ENCODE measurements at regions not wholly inside any gene's neighbourhood (a gene's known extent, or its start where the extent isn't known, plus 50 kb on each side); places are given as distances from the start of the nearest gene placed in this dataset.

GRCh38 chr5:168193493-168194250 is 97.8 kb upstream of the WWC1 start:
- Histone ChIP-seq H3K9me3 (ENCODE audit: control insufficient read depth in 2 of 2, low read length in 2 of 2) (no peaks in the 10 kb centered on the region), H3K4me3 (ENCODE audit: low read depth, low read length) (no peak overlapping the region), H3K36me3 (ENCODE audit: control insufficient read depth, insufficient read depth, low read length) (no peaks in the 10 kb centered on the region), H3K27me3 (ENCODE audit: control insufficient read depth, insufficient read depth, low read length) (peaks cover 2% of the 10 kb centered on the region), H3K4me1 (ENCODE audit: control insufficient read depth, insufficient read depth, low read length, poor library complexity, severe bottlenecking) (no peaks in the 10 kb centered on the region), H3K27ac (ENCODE audit: insufficient read depth, low read length, poor library complexity, severe bottlenecking) (no peak overlapping the region)
- no peak overlapping the region for H3K4me3 Mint-ChIP-seq
- no peak overlapping the region for H3K27ac Mint-ChIP-seq
- DNase-seq = no peak
- H3K4me1 Mint-ChIP-seq = no peaks in the 10 kb centered on the region
- no peak for ATAC-seq (ENCODE audit: low read depth in 2 of 2)
- H3K36me3 Mint-ChIP-seq = no peaks in the 10 kb centered on the region
- no peaks in the 10 kb centered on the region for H3K9me3 Mint-ChIP-seq
- H3K27me3 Mint-ChIP-seq = no peaks in the 10 kb centered on the region

- Histone ChIP-seq H3K4me3 (ENCODE audit: low read depth, low read length) (no peak overlapping the region), H3K36me3 (ENCODE audit: control insufficient read depth, insufficient read depth, low read length) (no peaks in the 10 kb centered on the region), H3K27me3 (ENCODE audit: control insufficient read depth, insufficient read depth, low read length) (peaks cover 2% of the 10 kb centered on the region), H3K9me3 (ENCODE audit: control insufficient read depth in 2 of 2, low read length in 2 of 2) (no peaks in the 10 kb centered on the region), H3K27ac (ENCODE audit: insufficient read depth, low read length, poor library complexity, severe bottlenecking) (no peak overlapping the region), H3K4me1 (ENCODE audit: control insufficient read depth, insufficient read depth, low read length, poor library complexity, severe bottlenecking) (no peaks in the 10 kb centered on the region)
- H3K9me3 Mint-ChIP-seq = no peaks in the 10 kb centered on the region
- H3K36me3 Mint-ChIP-seq = no peaks in the 10 kb centered on the region
- H3K27ac Mint-ChIP-seq = no peak overlapping the region
- no peak overlapping the region for H3K4me3 Mint-ChIP-seq
- no peaks in the 10 kb centered on the region for H3K4me1 Mint-ChIP-seq
- ATAC-seq (ENCODE audit: low read depth in 2 of 2) (no peak), DNase-seq (no peak)
- H3K27me3 Mint-ChIP-seq = no peaks in the 10 kb centered on the region
Measured at GRCh38 chr5:168195110-168195509, 96.3 kb upstream of the WWC1 start.

- Histone ChIP-seq H3K9me3 (ENCODE audit: control insufficient read depth in 2 of 2, low read length in 2 of 2) (no peaks in the 10 kb centered on the region), H3K4me3 (ENCODE audit: low read depth, low read length) (no peak overlapping the region), H3K36me3 (ENCODE audit: control insufficient read depth, insufficient read depth, low read length) (no peaks in the 10 kb centered on the region), H3K27me3 (ENCODE audit: control insufficient read depth, insufficient read depth, low read length) (peaks cover 4% of the 10 kb centered on the region), H3K4me1 (ENCODE audit: control insufficient read depth, insufficient read depth, low read length, poor library complexity, severe bottlenecking) (no peaks in the 10 kb centered on the region), H3K27ac (ENCODE audit: insufficient read depth, low read length, poor library complexity, severe bottlenecking) (no peak overlapping the region)
- Mint-ChIP-seq H3K4me3 (no peak overlapping the region), H3K9me3 (no peaks in the 10 kb centered on the region), H3K36me3 (no peaks in the 10 kb centered on the region), H3K27ac (no peak overlapping the region), H3K27me3 (peaks cover 7% of the 10 kb centered on the region), H3K4me1 (no peaks in the 10 kb centered on the region)
- ATAC-seq (ENCODE audit: low read depth in 2 of 2) (no peak), DNase-seq (no peak)
Measured at GRCh38 chr5:168198359-168198758, 93.1 kb upstream of the WWC1 start.

- peaks cover 2% of the 10 kb centered on the region for H3K27me3 ChIP-seq (ENCODE audit: control insufficient read depth, insufficient read depth, low read length)
- H3K36me3 ChIP-seq (ENCODE audit: control insufficient read depth, insufficient read depth, low read length) = no peaks in the 10 kb centered on the region
- peak overlapping the region in 1 of 3 donors; percentile 74 for H3K27ac Mint-ChIP-seq
- DNase-seq = no peak
- no peaks in the 10 kb centered on the region for H3K4me1 ChIP-seq (ENCODE audit: control insufficient read depth, insufficient read depth, low read length, poor library complexity, severe bottlenecking)
- H3K4me3 ChIP-seq (ENCODE audit: low read depth, low read length) = no peak overlapping the region
- H3K27ac ChIP-seq (ENCODE audit: insufficient read depth, low read length, poor library complexity, severe bottlenecking) = no peak overlapping the region
- ATAC-seq (ENCODE audit: low read depth in 2 of 2) = no peak
- H3K9me3 ChIP-seq (ENCODE audit: control insufficient read depth in 2 of 2, low read length in 2 of 2) = no peaks in the 10 kb centered on the region
- no peaks in the 10 kb centered on the region for H3K4me1 Mint-ChIP-seq
- peaks cover 15% of the 10 kb centered on the region for H3K27me3 Mint-ChIP-seq
- peaks cover 0 to 2% (median 0%) of the 10 kb centered on the region in 7 donors for H3K9me3 Mint-ChIP-seq
- no peaks in the 10 kb centered on the region for H3K36me3 Mint-ChIP-seq
- no peak overlapping the region for H3K4me3 Mint-ChIP-seq
Measured at GRCh38 chr5:168202996-168203395, 88.4 kb upstream of the WWC1 start.

- no peak for DNase-seq
- no peaks in the 10 kb centered on the region for H3K36me3 Mint-ChIP-seq
- no peak overlapping the region for H3K4me3 Mint-ChIP-seq
- H3K4me1 ChIP-seq (ENCODE audit: control insufficient read depth, insufficient read depth, low read length, poor library complexity, severe bottlenecking) = no peaks in the 10 kb centered on the region
- no peaks in the 10 kb centered on the region for H3K4me1 Mint-ChIP-seq
- H3K36me3 ChIP-seq (ENCODE audit: control insufficient read depth, insufficient read depth, low read length) = no peaks in the 10 kb centered on the region
- H3K9me3 Mint-ChIP-seq = peaks cover 0 to 2% (median 0%) of the 10 kb centered on the region in 7 donors
- no peaks in the 10 kb centered on the region for H3K9me3 ChIP-seq (ENCODE audit: control insufficient read depth in 2 of 2, low read length in 2 of 2)
- H3K4me3 ChIP-seq (ENCODE audit: low read depth, low read length) = no peak overlapping the region
- H3K27me3 ChIP-seq (ENCODE audit: control insufficient read depth, insufficient read depth, low read length) = peaks cover 2% of the 10 kb centered on the region
- no peak overlapping the region for H3K27ac ChIP-seq (ENCODE audit: insufficient read depth, low read length, poor library complexity, severe bottlenecking)
- no peak overlapping the region for H3K27ac Mint-ChIP-seq
- ATAC-seq (ENCODE audit: low read depth in 2 of 2) = no peak
- H3K27me3 Mint-ChIP-seq = peaks cover 16% of the 10 kb centered on the region
Measured at GRCh38 chr5:168204165-168204564, 87.3 kb upstream of the WWC1 start.

- Mint-ChIP-seq H3K36me3 (no peaks in the 10 kb centered on the region), H3K4me3 (no peak overlapping the region), H3K27ac (no peak overlapping the region), H3K4me1 (no peaks in the 10 kb centered on the region), H3K9me3 (peaks cover 0 to 5% (median 0%) of the 10 kb centered on the region in 7 donors), H3K27me3 (peaks cover 13% of the 10 kb centered on the region)
- Histone ChIP-seq H3K4me1 (ENCODE audit: control insufficient read depth, insufficient read depth, low read length, poor library complexity, severe bottlenecking) (no peaks in the 10 kb centered on the region), H3K27ac (ENCODE audit: insufficient read depth, low read length, poor library complexity, severe bottlenecking) (no peak overlapping the region), H3K9me3 (ENCODE audit: control insufficient read depth in 2 of 2, low read length in 2 of 2) (no peaks in the 10 kb centered on the region), H3K27me3 (ENCODE audit: control insufficient read depth, insufficient read depth, low read length) (peaks cover 4% of the 10 kb centered on the region), H3K36me3 (ENCODE audit: control insufficient read depth, insufficient read depth, low read length) (no peaks in the 10 kb centered on the region), H3K4me3 (ENCODE audit: low read depth, low read length) (no peak overlapping the region)
- DNase-seq (no peak), ATAC-seq (ENCODE audit: low read depth in 2 of 2) (no peak)
Measured at GRCh38 chr5:168207450-168208029, 83.9 kb upstream of the WWC1 start.

- no peak for ATAC-seq (ENCODE audit: low read depth in 2 of 2)
- no peak overlapping the region for H3K27ac ChIP-seq (ENCODE audit: insufficient read depth, low read length, poor library complexity, severe bottlenecking)
- no peaks in the 10 kb centered on the region for H3K9me3 ChIP-seq (ENCODE audit: control insufficient read depth in 2 of 2, low read length in 2 of 2)
- peaks cover 0 to 5% (median 0%) of the 10 kb centered on the region in 7 donors for H3K9me3 Mint-ChIP-seq
- no peak overlapping the region for H3K4me3 Mint-ChIP-seq
- H3K36me3 ChIP-seq (ENCODE audit: control insufficient read depth, insufficient read depth, low read length) = no peaks in the 10 kb centered on the region
- H3K36me3 Mint-ChIP-seq = no peaks in the 10 kb centered on the region
- peaks cover 4% of the 10 kb centered on the region for H3K27me3 ChIP-seq (ENCODE audit: control insufficient read depth, insufficient read depth, low read length)
- no peak overlapping the region for H3K4me3 ChIP-seq (ENCODE audit: low read depth, low read length)
- H3K27ac Mint-ChIP-seq = no peak overlapping the region
- H3K4me1 ChIP-seq (ENCODE audit: control insufficient read depth, insufficient read depth, low read length, poor library complexity, severe bottlenecking) = no peaks in the 10 kb centered on the region
- no peaks in the 10 kb centered on the region for H3K4me1 Mint-ChIP-seq
- peaks cover 17% of the 10 kb centered on the region for H3K27me3 Mint-ChIP-seq
- DNase-seq = no peak
Measured at GRCh38 chr5:168209244-168209995, 82.0 kb upstream of the WWC1 start.
